ENCODE measurements at regions not wholly inside any gene's neighbourhood (a gene's known extent, or its start where the extent isn't known, plus 50 kb on each side); places are given as distances from the start of the nearest gene placed in this dataset.

GRCh38 chr11:27193434-27194225 lies 153.0 kb downstream of the BBOX1 start:
- no peak for DNase-seq (ENCODE audit: low read depth)
- no peak overlapping the region for H3K4me3 ChIP-seq (ENCODE audit: low read depth, low read length)
- TF ChIP-seq, protein P1, sequence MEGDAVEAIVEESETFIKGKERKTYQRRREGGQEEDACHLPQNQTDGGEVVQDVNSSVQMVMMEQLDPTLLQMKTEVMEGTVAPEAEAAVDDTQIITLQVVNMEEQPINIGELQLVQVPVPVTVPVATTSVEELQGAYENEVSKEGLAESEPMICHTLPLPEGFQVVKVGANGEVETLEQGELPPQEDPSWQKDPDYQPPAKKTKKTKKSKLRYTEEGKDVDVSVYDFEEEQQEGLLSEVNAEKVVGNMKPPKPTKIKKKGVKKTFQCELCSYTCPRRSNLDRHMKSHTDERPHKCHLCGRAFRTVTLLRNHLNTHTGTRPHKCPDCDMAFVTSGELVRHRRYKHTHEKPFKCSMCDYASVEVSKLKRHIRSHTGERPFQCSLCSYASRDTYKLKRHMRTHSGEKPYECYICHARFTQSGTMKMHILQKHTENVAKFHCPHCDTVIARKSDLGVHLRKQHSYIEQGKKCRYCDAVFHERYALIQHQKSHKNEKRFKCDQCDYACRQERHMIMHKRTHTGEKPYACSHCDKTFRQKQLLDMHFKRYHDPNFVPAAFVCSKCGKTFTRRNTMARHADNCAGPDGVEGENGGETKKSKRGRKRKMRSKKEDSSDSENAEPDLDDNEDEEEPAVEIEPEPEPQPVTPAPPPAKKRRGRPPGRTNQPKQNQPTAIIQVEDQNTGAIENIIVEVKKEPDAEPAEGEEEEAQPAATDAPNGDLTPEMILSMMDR (IDR thresholded peaks at IDR 0.05; ENCODE audit: control insufficient read depth, extremely low read depth, insufficient read depth), result no peak

- TF ChIP-seq, protein P1 (IDR thresholded peaks at IDR 0.05; ENCODE audit: control insufficient read depth, extremely low read depth, insufficient read depth), result no peak
- DNase-seq (ENCODE audit: low read depth), result no peak
- no peak overlapping the region for H3K4me3 ChIP-seq (ENCODE audit: low read depth, low read length)
Measured at GRCh38 chr11:27192184-27192583, 151.6 kb downstream of the BBOX1 start.

DNA sequence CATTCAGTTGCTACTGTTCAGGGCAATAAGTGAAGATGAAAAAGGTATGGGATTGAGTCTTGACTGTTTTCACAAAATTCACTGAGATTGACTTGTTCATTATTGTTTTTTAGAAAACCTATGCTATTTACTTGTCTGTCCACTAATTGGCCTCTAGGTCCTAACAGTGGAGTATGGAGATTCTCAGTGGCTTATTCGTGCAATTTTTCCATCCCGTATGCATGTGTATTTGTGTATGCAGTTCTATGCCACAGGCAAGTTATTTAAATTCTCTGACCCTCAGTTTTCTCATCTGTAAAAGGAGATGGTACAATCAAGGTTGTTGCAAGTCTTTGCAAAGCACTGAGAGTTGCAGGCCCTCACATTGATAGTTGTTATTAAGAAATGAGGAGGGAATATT lies 151.0 kb downstream of the BBOX1 start:
- TF ChIP-seq, protein P1 (IDR thresholded peaks at IDR 0.05; ENCODE audit: control insufficient read depth, extremely low read depth, insufficient read depth), result no peak
- H3K4me3 ChIP-seq (ENCODE audit: low read depth, low read length), result no peak overlapping the region
- no peak for DNase-seq (ENCODE audit: low read depth)

GRCh38 chr11:27188696-27189095 lies 148.1 kb downstream of the BBOX1 start:
- no peak overlapping the region for H3K4me3 ChIP-seq (ENCODE audit: low read depth, low read length)
- DNase-seq (ENCODE audit: low read depth), result no peak
- TF ChIP-seq, protein P1 (IDR thresholded peaks at IDR 0.05; ENCODE audit: control insufficient read depth, extremely low read depth, insufficient read depth), result no peak

DNA sequence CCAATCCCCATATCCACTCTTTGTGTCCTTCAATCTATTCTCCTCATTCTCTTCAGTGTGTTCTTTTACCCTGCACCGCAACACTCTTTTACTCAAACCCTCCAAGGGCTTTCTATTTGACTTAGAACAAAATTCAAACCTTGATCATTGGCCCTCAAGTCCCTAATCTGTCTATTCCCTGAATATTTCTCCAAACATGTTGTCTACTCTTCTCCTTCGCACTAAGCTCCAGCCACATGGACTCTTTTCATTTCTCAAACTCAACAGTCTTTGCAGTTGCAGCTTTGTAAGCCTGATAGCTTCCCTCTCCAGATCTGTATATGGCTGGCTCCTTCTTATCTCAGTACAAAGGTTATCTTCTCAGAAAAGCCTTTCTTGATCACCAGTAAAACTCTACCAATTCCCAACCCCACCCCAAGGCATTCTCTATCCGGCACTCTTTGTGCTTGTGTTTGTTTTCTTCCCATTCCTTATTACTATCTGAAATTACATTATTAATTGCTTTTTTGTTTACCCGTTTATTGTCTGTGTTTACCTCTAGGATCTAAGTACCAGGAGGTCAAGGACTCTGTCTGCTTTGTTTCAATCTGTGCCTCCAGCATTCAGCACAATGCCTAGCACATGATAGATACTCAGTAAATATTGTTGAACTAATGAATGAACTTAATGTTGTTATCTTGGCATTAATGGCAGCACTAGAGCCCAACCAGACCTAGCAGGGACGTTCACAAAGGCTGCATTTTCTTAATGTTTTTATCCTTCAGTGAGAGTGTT lies 147.4 kb downstream of the BBOX1 start:
- no peak for DNase-seq (ENCODE audit: low read depth)
- no peak overlapping the region for H3K4me3 ChIP-seq (ENCODE audit: low read depth, low read length)
- TF ChIP-seq, protein P1 (IDR thresholded peaks at IDR 0.05; ENCODE audit: control insufficient read depth, extremely low read depth, insufficient read depth), result no peak

GRCh38 chr11:27187075-27187847 lies 146.6 kb downstream of the BBOX1 start:
- TF ChIP-seq, protein P1 (IDR thresholded peaks at IDR 0.05; ENCODE audit: control insufficient read depth, extremely low read depth, insufficient read depth), result no peak
- no peak for DNase-seq (ENCODE audit: low read depth)
- H3K4me3 ChIP-seq (ENCODE audit: low read depth, low read length), result no peak overlapping the region
